IMR-90 (cell line): ENCODE measurements at regions not wholly inside any gene's neighbourhood (a gene's known extent, or its start where the extent isn't known, plus 50 kb on each side); places are given as distances from the start of the nearest gene placed in this dataset.

Experiments
- ATAC-seq: fragments of 200-7000 bp; cut with Tn5 transposase; 2 replicates; pipeline ENCODE4 v1.9.1; 2020; ENCODE audit warnings: low read depth, mild to moderate bottlenecking, moderate library complexity
- BruUV-seq: library from RNA; stranded (reverse); fragments of 400-500 nt; replicated peaks from 2 replicates; lab custom pipeline; 2021; lab: Mats Ljungman, UMichigan
- CTCF ChIA-PET: fragments of 300-600 bp; formaldehyde crosslinking; extraction: SDS; loops from one replicate; lab custom pipeline; 2021; ENCODE audit warnings: antibody characterized with exemption; lab: Yijun Ruan, JAX
- POLR2A ChIA-PET: fragments of 300-600 bp; sonication (Branson Sonifier 250); formaldehyde crosslinking; loops from one replicate; lab custom pipeline; 2022; ENCODE audit warnings: antibody characterized with exemption; ENCODE audit not compliant: unreplicated experiment; lab: Charles Lee
- DNase-seq: peaks from one replicate; pipeline ENCODE4 v3.0.0; 2013
- H2AFZ ChIP-seq: replicated peaks from 2 replicates; pipeline ENCODE3; 2013; ENCODE audit warnings: low read length, mild to moderate bottlenecking; ENCODE audit not compliant: poor library complexity
- H2AK5ac ChIP-seq: 2 replicates; pipeline ENCODE4 v1.6.1; 2013; ENCODE audit warnings: low read depth, low read length, inconsistent platforms
- H2AK9ac ChIP-seq: replicated peaks from 2 replicates; pipeline ENCODE3; 2013; ENCODE audit warnings: mild to moderate bottlenecking, low read depth, low read length, moderate library complexity; ENCODE audit not compliant: poor library complexity
- H2BK120ac ChIP-seq: 2 replicates; pipeline ENCODE4 v1.6.1; 2013; ENCODE audit warnings: low read depth, low read length, inconsistent platforms
- H2BK15ac ChIP-seq: 3 replicates; pipeline ENCODE4 v1.6.1; 2013; ENCODE audit warnings: low read depth, low read length, inconsistent platforms
- H2BK20ac ChIP-seq: 2 replicates; pipeline ENCODE4 v1.6.1; 2013; ENCODE audit warnings: low read depth, mild to moderate bottlenecking, inconsistent platforms, low read length, moderate library complexity
- H2BK5ac ChIP-seq: 2 replicates; pipeline ENCODE4 v1.6.1; 2013; ENCODE audit warnings: mild to moderate bottlenecking, low read depth, low read length, inconsistent platforms; ENCODE audit not compliant: poor library complexity, severe bottlenecking
- H3K14ac ChIP-seq: replicated peaks from 2 replicates; pipeline ENCODE4 v1.6.1; 2013; ENCODE audit warnings: low read depth, low read length, inconsistent platforms
- H3K18ac ChIP-seq: 2 replicates; pipeline ENCODE4 v1.6.1; 2013; ENCODE audit warnings: low read depth, low read length, control low read depth
- H3K23ac ChIP-seq: 2 replicates; pipeline ENCODE4 v1.6.1; 2013; ENCODE audit warnings: low read depth, low read length, inconsistent platforms
- H3K27ac ChIP-seq: 2 replicates; pipeline ENCODE4 v1.5.1; 2013; ENCODE audit warnings: mild to moderate bottlenecking, control low read depth, low read length; ENCODE audit not compliant: insufficient read depth
- H3K27me3 ChIP-seq: 2 replicates; pipeline ENCODE4 v1.6.1; 2013; ENCODE audit warnings: low read length; ENCODE audit not compliant: control insufficient read depth, insufficient read depth
- H3K36me3 ChIP-seq: 2 replicates; pipeline ENCODE4 v1.6.1; 2013; ENCODE audit warnings: low read length, mixed read lengths; ENCODE audit not compliant: control insufficient read depth, insufficient read depth
- H3K4ac ChIP-seq: 2 replicates; pipeline ENCODE4 v1.6.1; 2013; ENCODE audit warnings: low read depth, low read length, inconsistent platforms
- H3K4me1 ChIP-seq: 2 replicates; pipeline ENCODE4 v1.6.1; 2013; ENCODE audit warnings: low read length, mixed read lengths; ENCODE audit not compliant: control insufficient read depth, insufficient read depth
- H3K4me2 ChIP-seq: 2 replicates; pipeline ENCODE4 v1.6.1; 2013; ENCODE audit warnings: low read depth, mild to moderate bottlenecking, control low read depth, low read length, moderate library complexity
- H3K4me3 ChIP-seq: 2 replicates; pipeline ENCODE4 v1.5.1; 2013; ENCODE audit warnings: low read depth, mild to moderate bottlenecking, control low read depth, low read length, moderate library complexity; ENCODE audit not compliant: insufficient read depth
- H3K56ac ChIP-seq: 2 replicates; pipeline ENCODE4 v1.6.1; 2013; ENCODE audit warnings: low read length, inconsistent platforms; ENCODE audit not compliant: insufficient read depth; ENCODE audit errors: extremely low read depth
- H3K79me1 ChIP-seq, 2 experiments: 2 replicates each; pipeline ENCODE4 v1.6.1; 2013; ENCODE audit warnings: low read length in 2 of 2, inconsistent platforms in 1 of 2, low read depth in 1 of 2
- H3K9ac ChIP-seq: 2 replicates; pipeline ENCODE4 v1.6.1; 2013; ENCODE audit warnings: low read depth, low read length, control low read depth
- H3K9me1 ChIP-seq: 2 replicates; pipeline ENCODE4 v1.6.1; 2013; ENCODE audit warnings: low read length, inconsistent platforms; ENCODE audit not compliant: insufficient read depth
- H3K9me3 ChIP-seq: 2 replicates; pipeline ENCODE4 v1.6.1; 2013; ENCODE audit warnings: low read length; ENCODE audit not compliant: control insufficient read depth, insufficient read depth
- H4K20me1 ChIP-seq: 2 replicates; pipeline ENCODE4 v1.6.1; 2013; ENCODE audit warnings: low read length, inconsistent platforms; ENCODE audit not compliant: insufficient read depth
- H4K5ac ChIP-seq: 2 replicates; pipeline ENCODE4 v1.6.1; 2013; ENCODE audit warnings: mild to moderate bottlenecking, low read depth, low read length, control low read depth
- H4K8ac ChIP-seq, 2 experiments: 2 replicates each; pipeline ENCODE4 v1.6.1; 2013; ENCODE audit warnings: low read depth in 2 of 2, low read length in 2 of 2, control low read depth in 1 of 2, inconsistent platforms in 1 of 2
- H4K91ac ChIP-seq: 2 replicates; pipeline ENCODE4 v1.6.1; 2013; ENCODE audit warnings: low read depth, low read length, inconsistent platforms; ENCODE audit not compliant: insufficient read depth
- CHD1 ChIP-seq: IDR thresholded peaks from 2 replicates; pipeline ENCODE4 v1.6.1; 2012; ENCODE audit warnings: low read depth, low read length, improper control_type of control experiment
- MAFK ChIP-seq: IDR thresholded peaks from 2 replicates; pipeline ENCODE4 v1.6.1; 2012; ENCODE audit warnings: low read depth, low read length, improper control_type of control experiment
- RCOR1 ChIP-seq: IDR thresholded peaks from 2 replicates; pipeline ENCODE4 v1.6.1; 2012; ENCODE audit warnings: mild to moderate bottlenecking, low read length, improper control_type of control experiment; ENCODE audit not compliant: insufficient replicate concordance
- RFX5 ChIP-seq: IDR thresholded peaks from 2 replicates; pipeline ENCODE4 v1.8.0; 2012; ENCODE audit warnings: low read depth, mild to moderate bottlenecking, low read length, moderate library complexity
- dilution Hi-C: fragments of 300-500 bp; cut with HindIII; formaldehyde crosslinking; loops from one replicate; pipeline ENCODE4 v1.14.3; 2018; ENCODE audit warnings: low sequenced_read_pairs; ENCODE audit not compliant: unreplicated experiment
- in situ Hi-C: fragments of 300-500 bp; cut with MboI; formaldehyde crosslinking; loops from 3 replicates; pipeline ENCODE4 v1.14.3; 2019; ENCODE audit warnings: low sequenced_read_pairs, inconsistent platforms, mixed read lengths
- intact Hi-C: fragments of 100-400 bp; cut with micrococcal nuclease; formaldehyde crosslinking; loops from 2 replicates; pipeline ENCODE4 v1.10.0; 2022

DNA sequence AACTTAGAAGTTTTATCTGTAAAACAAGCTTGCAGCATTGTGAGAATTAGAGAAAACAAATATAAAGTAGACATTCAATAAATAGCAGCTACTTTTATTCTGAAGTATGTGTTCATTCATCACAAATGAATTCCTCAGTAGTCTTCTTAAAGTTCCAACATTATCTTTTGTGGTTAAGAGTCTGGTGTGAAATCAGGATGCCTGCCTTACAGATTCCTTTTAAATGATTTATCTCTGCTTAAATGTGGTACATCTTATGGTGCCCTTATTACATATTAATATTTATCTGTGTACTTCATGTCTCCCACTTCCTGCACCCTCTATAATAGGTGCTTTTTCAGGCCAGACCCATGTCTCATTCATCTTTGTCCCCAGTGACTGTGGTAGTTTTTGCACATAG is 595.0 kb downstream of the STK39 start:
- H3K9ac ChIP-seq = no peak overlapping the region
- no peak overlapping the region for H2AFZ ChIP-seq
- ChIA-PET CTCF (interaction anchor here (1.3 kb wide), 1 partner anchor 10 kb away, joined by 3 read pairs; no protein-coding TSS in a partner anchor), POLR2A (no interaction called here)
- BruUV-seq = no TSS peak
- H4K5ac ChIP-seq = no peak overlapping the region
- in situ Hi-C loops (no loop called here), dilution Hi-C loops (no loop called here), intact Hi-C loops (loop anchor here (5.0 kb wide), 1 partner anchor 315 kb away; no protein-coding TSS in a partner anchor)
- H2AK5ac ChIP-seq = no peak overlapping the region
- no peak overlapping the region for H3K4me3 ChIP-seq
- H3K9me1 ChIP-seq = no peaks in the 10 kb centered on the region
- H3K79me1 ChIP-seq = no peaks in the 10 kb centered on the region
- no peak overlapping the region for H2BK15ac ChIP-seq
- no peak overlapping the region for H3K4me2 ChIP-seq
- H3K36me3 ChIP-seq = no peaks in the 10 kb centered on the region
- no peak overlapping the region for H3K27ac ChIP-seq
- H2BK120ac ChIP-seq = no peak overlapping the region
- H4K20me1 ChIP-seq = no peaks in the 10 kb centered on the region
- H2BK5ac ChIP-seq = no peak overlapping the region
- H3K56ac ChIP-seq = no peak overlapping the region
- no peaks in the 10 kb centered on the region for H3K4me1 ChIP-seq
- no peaks in the 10 kb centered on the region; the same call in 1 of the 2 replicates for H3K9me3 ChIP-seq
- no peaks in the 10 kb centered on the region for H3K27me3 ChIP-seq
- H2BK20ac ChIP-seq = no peak overlapping the region
- no peak overlapping the region for H3K14ac ChIP-seq
- H3K4ac ChIP-seq = no peak overlapping the region
- TF ChIP-seq RFX5 (no peak), CHD1 (no peak), MAFK (no peak), RCOR1 (no peak)
- H4K8ac ChIP-seq = no peak overlapping the region
- DNase-seq = no peak
- H3K23ac ChIP-seq = no peak overlapping the region
- no peak overlapping the region for H2AK9ac ChIP-seq
- ATAC-seq = no peak
- no peak overlapping the region for H4K91ac ChIP-seq
- no peak overlapping the region for H3K18ac ChIP-seq
